Activated CD4-positive, alpha-beta T cell treated with anti-CD3 and anti-CD28 coated beads, Interleukin-2, amount 50 U/mL, for 16 hours (primary cell): ENCODE measurements at regions not wholly inside any gene's neighbourhood (a gene's known extent, or its start where the extent isn't known, plus 50 kb on each side); places are given as distances from the start of the nearest gene placed in this dataset.
"Not testable (repeated sequence)": the region's sequence is repeated elsewhere in the genome, so short reads cannot be mapped to it uniquely, and the experiment has no call there.

ENCODE experiments used
- DNase-seq: peaks from one replicate; pipeline ENCODE4 v3.0.0-alpha.2; 2020

DNA sequence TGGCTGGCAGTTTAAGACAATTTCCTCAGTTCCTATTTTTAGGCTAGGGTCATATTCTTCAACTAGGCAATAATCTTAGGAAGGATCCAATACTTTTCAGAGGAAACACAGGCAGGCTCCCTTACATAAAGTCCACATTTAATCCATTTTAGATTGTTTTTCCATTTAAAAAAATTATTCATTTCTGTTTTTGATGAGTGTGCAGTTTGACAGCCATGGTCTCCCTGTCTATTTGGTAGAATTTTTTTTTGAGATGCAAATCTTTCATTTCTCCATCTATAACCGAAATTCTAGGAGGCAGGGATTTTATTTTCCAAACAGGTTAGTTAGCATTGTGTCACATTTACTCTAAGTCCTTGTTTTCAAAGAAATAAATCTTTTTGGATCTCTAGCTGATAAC is 326.8 kb downstream of the PPP4R3C start:
- no peak for DNase-seq

DNA sequence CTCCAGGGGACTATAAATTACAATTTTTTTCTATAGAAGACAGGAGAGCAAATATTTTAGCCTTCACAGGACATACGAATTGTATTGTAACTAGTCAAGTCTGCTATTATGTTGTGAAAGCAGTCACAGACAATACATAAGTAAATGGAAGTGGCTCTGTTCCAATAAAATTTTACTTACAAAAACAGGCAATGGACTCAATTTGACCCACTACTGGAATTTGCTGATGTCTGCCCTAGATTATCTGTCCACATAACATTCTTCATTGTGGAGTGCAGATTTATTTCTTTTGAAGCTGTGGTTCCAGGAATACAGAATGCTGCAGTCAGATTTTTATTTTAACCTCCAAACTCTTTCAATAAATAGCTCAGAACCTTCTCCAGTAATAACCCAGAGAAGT is 330.3 kb downstream of the PPP4R3C start:
- no peak for DNase-seq

- DNase-seq: not testable (repeated sequence)
Observed at GRCh38 chrX:27087176-27087575, 376.0 kb downstream of the PPP4R3C start.

DNA sequence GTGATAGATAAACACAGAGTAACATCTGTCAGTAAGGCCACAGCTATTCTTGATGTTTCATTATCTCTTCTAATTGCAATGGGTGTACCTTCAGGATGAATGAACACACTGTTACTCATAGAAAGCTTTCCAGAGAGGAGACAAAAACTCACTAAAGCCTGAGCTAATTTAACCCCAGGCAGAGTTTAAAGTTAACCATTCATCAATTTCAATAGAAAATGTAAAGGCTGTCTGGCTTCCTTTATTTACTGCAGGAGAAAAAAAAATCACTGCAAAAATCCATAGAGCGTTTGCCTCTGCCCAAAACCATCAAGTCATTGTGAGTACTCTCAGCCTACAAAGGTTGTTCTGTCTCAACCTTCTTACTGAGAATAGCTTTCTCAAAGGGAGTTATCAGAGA is 376.9 kb downstream of the PPP4R3C start:
- DNase-seq: no peak

- no peak for DNase-seq
Observed at GRCh38 chrX:27085346-27085745, 377.8 kb downstream of the PPP4R3C start.

GRCh38 chrX:27078371-27078770 is 384.8 kb downstream of the PPP4R3C start:
- DNase-seq: no peak

GRCh38 chrX:27057883-27058282 is 405.3 kb downstream of the PPP4R3C start:
- DNase-seq: no peak

DNA sequence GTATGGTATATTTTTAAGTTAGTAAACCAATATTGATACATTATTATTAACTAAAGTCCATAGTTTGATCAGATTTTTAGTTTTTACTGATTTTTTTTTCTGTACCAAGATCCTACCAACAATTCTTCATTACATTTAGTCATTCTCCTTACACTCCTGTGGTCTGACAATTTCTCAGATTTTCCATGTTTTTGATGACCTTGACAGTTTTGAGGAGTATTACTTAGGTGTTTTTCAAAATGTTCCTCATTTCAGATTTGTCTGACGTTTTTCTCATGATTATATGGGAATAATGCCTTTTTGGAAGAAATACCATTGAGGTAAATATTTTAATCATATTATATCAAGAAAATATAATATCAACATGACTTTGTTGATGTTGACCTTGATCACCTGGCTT is 423.8 kb downstream of the PPP4R3C start:
- no peak for DNase-seq

GRCh38 chrX:27008486-27008885 is 454.7 kb downstream of the PPP4R3C start:
- no peak for DNase-seq

- DNase-seq: no peak
Observed at GRCh38 chrX:26999634-27000033, 463.5 kb downstream of the PPP4R3C start.

GRCh38 chrX:26958261-26958660 is 504.9 kb downstream of the PPP4R3C start:
- no peak for DNase-seq

GRCh38 chrX:26954029-26954428 is 509.1 kb downstream of the PPP4R3C start:
- DNase-seq: no peak

DNA sequence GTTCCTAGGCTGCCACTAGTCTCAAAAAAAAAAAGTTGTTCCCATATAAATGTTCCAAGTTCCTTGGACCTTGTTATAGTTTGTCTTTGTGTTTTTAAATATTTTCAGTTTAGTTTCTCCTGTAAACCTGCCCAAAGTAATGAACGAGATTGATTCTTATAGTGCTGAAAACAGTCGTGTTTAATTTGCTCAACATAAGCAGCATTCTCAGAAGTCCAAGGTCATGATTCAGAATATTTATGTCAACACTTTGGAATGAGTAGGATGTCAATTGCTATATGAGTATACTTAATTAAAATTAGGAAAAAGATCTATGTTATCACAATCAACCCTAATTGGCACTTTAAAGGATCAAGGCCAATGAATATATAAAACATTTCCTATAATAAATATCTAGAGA is 510.9 kb downstream of the PPP4R3C start:
- DNase-seq: no peak

DNA sequence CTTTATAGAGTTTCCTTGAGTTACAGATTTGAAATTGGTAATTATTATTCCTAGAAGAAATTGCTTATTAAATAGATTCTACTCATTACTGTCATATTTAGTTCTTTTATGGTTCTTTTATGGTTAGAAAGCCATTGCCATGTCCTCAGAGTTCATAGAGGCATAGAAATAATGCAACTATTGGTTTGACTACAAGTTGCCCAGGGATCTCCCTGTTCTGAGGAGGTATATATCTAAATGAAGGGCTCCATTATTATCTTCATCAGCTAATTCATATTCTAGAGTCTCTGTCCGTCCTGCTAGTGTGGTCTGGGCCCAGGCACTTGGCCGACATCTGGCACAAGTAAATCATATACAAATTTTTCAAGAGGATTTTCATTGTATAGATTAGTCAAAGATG is 535.7 kb downstream of the PPP4R3C start:
- DNase-seq: no peak

DNA sequence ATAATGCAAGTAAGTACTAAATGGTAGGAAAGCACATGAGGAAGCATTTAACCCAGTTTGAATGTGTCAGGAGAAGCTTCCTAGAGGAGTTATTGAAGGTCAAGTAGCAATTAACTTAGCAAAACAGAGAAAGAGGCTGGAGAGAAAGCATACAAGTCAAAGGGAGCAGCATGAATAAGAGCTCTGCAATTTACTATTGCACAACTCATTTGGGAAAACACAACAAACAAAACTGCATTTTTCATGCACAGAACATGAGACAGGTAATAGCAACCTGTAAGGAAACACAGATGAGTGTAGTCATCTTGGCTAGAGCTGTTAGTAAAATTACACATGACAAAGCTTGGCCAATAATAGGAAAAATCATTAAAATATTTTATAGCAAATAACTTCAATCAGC is 538.1 kb downstream of the PPP4R3C start:
- DNase-seq: no peak

DNA sequence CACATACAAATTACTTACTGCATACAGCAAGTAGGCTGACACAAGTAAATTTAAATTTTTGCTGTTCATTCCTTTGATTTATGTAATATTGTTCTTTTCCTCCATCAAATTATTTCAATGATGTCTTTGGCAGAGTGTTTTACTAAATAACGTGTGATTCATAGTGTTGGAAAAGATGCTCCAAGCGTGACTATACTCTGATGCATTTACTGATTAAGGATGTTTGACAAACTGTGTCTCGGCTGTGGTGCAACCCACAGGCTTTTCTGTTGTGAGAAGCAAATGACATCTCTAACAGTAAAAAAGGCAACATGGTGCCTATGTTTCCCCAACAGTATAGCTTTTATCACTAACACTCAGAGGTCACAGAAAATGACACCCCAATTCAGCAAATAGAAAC is 540.9 kb downstream of the PPP4R3C start:
- no peak for DNase-seq

DNA sequence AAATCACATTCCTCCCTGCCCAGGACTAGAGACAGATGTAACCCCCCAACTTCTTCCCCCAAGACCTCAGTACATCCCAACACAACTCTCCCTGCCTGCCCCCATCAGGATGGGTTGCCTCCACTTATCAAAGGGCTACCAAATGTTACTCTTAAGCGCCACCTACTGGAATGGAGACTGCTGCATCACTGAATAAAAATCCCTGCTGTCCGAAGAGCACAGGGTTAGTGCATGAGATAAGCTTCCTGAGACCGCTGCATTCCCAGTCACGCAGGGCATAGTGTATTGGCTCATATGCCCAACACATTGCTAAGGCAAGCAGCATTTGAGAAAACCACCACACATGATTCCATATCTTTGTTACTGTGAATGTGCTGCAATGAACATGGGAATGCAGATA is 544.5 kb downstream of the PPP4R3C start:
- peak; percentile 26 for DNase-seq

- DNase-seq: no peak
Observed at GRCh38 chrX:26916991-26917390, 546.1 kb downstream of the PPP4R3C start.

GRCh38 chrX:26915064-26915463 is 548.1 kb downstream of the PPP4R3C start:
- no peak for DNase-seq

GRCh38 chrX:26914232-26914631 is 548.9 kb downstream of the PPP4R3C start:
- DNase-seq: no peak

DNA sequence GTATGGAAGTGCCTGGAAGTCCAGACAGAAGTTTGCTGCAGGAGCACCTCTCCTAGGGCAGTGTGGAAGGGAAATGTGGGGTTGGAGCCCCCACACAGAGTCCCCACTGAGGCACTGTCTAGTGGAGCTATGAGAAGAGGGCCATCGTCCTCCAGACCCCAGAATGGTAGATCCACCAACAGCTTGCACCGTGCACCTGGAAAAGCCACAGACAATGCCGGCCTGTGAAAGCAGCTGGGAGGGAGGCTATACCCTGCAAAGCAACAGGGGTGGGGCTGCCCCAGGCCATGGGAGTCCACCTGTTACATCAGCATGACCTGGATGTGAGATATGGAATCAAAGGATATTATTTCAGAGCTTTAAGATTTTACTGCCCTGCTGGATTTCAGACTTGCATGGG is 551.4 kb downstream of the PPP4R3C start:
- not testable (repeated sequence) for DNase-seq

DNA sequence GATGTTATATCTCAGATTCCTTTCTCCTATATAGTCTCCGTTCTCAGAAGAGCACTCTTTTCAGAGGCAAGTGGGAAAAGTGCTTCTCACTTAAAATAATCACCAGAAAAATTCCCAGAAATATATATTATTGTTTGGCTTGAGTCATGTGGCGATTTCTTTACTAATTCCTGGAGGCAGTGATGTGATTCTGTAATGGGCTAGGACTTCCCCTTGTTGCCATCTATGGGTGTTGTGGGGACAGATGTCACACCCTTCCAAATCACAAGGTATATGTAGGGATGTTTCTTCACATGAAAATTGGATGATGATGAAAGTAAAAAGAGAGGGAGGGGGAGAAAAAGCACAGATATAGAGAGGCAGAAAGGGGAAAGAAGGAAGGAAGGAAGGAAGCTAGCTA is 553.4 kb downstream of the PPP4R3C start:
- no peak for DNase-seq

DNA sequence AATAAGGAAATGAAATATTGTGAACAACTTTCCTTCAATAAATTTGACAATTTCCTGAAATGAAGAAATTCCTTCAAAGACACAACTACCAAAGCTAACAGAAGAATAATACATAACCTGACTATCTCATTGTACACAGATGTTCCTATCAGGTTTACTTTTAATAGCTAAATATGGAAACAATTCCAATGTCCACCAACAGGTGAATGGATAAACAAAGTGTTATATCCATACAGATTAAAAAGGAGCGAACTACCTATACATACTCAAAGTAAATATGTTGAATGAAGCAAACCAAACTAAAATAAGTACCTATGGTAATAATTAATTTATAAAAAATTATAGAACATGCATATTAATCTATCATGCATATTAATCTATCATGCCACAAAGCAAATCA is 554.9 kb downstream of the PPP4R3C start:
- no peak for DNase-seq

- no peak for DNase-seq
Observed at GRCh38 chrX:26889574-26889973, 573.6 kb downstream of the PPP4R3C start.

DNA sequence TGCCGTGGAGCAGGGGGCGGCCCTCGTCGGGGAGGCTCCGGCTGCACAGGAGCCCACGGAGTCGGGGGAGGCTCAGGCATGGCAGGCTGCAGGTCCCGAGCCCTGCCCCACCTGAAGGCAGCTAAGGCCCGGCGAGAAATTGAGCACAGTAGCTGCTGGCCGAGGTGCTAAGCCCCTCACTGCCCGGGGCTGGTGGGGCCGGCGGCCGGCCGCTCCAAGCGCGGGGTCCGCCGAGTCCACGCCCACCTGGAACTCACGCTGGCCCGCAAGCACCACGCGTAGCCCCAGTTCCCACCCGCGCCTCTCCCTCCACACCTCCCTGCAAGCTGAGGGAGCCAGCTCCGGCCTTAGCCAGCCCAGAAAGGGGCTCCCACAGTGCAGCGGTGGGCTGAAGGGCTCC is 589.4 kb downstream of the PPP4R3C start:
- no peak for DNase-seq

DNA sequence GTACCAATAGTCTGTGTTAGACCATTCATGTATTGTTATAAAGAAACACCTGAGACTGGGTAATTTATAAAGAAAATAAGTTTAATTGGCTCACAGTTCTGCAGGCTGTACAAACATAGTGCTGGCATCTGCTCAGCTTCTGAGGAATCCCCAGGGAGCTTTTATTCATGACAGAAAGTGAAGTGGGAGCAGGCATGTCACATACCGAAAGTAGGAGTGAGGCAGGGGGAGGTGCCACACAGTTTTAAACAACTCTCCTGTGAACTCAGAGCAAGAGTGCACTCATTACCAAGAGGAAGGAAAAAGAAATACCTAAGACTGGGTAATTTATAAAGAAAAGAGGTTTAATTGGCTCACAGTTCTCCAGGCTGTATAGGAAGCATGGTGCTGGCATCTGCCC is 591.2 kb downstream of the PPP4R3C start:
- no peak for DNase-seq
